Bronchial epithelial cell (primary cell): ENCODE measurements at regions not wholly inside any gene's neighbourhood (a gene's known extent, or its start where the extent isn't known, plus 50 kb on each side); places are given as distances from the start of the nearest gene placed in this dataset.

Experiments
- DNase-seq: peaks from one replicate; pipeline ENCODE4 v3.0.0-alpha.2; 2010; ENCODE audit warnings: low read depth
- FAIRE-seq: peaks from 2 replicates; lab custom pipeline; 2011; peaks lifted over from hg19 to GRCh38; lab: Jason Lieb, UNC
- H3K27me3 ChIP-seq: 2 replicates; pipeline ENCODE4 v1.5.1; 2011; ENCODE audit warnings: low read length; ENCODE audit not compliant: control insufficient read depth, insufficient read depth
- H3K36me3 ChIP-seq: 2 replicates; pipeline ENCODE4 v1.5.1; 2011; ENCODE audit warnings: low read length; ENCODE audit not compliant: control insufficient read depth, insufficient read depth
- H3K4me3 ChIP-seq: 2 replicates; pipeline ENCODE4 v1.5.1; 2011; ENCODE audit warnings: mild to moderate bottlenecking, low read depth, low read length, control low read depth
- TF ChIP-seq, protein P1 (sequence below): IDR thresholded peaks from 2 replicates; pipeline ENCODE4 v1.5.1; 2011; ENCODE audit warnings: mild to moderate bottlenecking, moderate library complexity, low read length, control low read depth, inconsistent platforms; ENCODE audit not compliant: insufficient read depth, severe bottlenecking

DNA sequence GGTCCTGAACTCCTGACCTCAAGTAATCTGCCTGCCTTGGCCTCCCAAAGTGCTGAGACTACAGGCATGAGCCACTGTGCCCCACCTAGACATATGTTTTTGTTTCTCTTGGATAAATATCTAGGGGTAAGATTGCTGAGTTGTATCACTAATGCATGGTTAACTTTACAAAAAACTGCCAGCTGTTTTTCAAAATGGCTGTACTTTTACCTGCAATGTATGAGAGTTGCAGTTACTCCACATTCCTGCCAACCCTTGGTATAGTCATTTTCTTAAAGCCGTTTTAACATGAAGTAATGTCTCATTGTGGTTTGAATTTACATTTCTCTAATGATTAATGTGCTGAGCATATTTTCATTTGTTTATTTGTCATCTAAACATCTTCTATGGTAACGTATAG lies 289.7 kb downstream of the UTRN start:
- DNase-seq (peak; percentile 74), FAIRE-seq (no peak)
- H3K4me3 ChIP-seq, result no peak overlapping the region
- no peaks in the 10 kb centered on the region for H3K27me3 ChIP-seq
- TF ChIP-seq, protein P1, sequence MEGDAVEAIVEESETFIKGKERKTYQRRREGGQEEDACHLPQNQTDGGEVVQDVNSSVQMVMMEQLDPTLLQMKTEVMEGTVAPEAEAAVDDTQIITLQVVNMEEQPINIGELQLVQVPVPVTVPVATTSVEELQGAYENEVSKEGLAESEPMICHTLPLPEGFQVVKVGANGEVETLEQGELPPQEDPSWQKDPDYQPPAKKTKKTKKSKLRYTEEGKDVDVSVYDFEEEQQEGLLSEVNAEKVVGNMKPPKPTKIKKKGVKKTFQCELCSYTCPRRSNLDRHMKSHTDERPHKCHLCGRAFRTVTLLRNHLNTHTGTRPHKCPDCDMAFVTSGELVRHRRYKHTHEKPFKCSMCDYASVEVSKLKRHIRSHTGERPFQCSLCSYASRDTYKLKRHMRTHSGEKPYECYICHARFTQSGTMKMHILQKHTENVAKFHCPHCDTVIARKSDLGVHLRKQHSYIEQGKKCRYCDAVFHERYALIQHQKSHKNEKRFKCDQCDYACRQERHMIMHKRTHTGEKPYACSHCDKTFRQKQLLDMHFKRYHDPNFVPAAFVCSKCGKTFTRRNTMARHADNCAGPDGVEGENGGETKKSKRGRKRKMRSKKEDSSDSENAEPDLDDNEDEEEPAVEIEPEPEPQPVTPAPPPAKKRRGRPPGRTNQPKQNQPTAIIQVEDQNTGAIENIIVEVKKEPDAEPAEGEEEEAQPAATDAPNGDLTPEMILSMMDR, result no peak
- H3K36me3 ChIP-seq, result no peaks in the 10 kb centered on the region

DNA sequence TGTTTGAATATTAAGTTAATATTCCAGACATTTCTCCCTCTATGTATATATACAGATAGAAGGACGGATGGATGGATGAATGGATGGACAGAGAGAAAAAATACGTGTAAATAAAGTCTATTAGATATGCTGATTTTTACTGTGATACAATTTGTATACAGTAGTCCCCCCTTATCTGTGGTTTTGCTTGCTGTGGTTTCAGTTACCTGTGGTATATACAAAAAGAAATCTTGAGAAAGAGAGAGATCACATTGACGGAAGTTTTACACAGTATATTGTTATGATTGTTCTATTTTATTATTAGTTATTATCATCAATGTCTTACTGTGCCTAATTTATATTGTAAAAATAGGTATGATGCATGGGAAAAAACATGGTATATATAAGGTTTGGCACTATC lies 290.2 kb downstream of the UTRN start:
- FAIRE-seq (no peak), DNase-seq (no peak)
- Histone ChIP-seq H3K4me3 (no peak overlapping the region), H3K27me3 (no peaks in the 10 kb centered on the region), H3K36me3 (no peaks in the 10 kb centered on the region)
- TF ChIP-seq, protein P1, result no peak

DNA sequence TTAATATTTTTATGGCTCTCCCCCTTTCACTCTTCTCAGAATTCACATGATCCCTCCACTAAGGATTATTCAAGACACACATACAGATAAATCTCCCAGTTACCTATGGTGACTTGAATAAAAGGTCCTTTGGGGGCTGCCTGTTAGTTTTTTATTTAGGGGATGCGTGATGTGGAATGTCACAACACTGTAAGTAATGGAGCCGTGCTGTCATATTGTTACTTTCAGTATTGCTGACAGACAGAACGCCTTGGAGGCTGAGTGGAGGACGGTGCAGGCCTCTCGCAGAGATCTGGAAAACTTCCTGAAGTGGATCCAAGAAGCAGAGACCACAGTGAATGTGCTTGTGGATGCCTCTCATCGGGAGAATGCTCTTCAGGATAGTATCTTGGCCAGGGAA lies 291.7 kb downstream of the UTRN start:
- TF ChIP-seq, protein P1, result no peak
- no peak for FAIRE-seq
- no peak for DNase-seq
- Histone ChIP-seq H3K27me3 (no peaks in the 10 kb centered on the region), H3K4me3 (no peak overlapping the region), H3K36me3 (no peaks in the 10 kb centered on the region)

DNA sequence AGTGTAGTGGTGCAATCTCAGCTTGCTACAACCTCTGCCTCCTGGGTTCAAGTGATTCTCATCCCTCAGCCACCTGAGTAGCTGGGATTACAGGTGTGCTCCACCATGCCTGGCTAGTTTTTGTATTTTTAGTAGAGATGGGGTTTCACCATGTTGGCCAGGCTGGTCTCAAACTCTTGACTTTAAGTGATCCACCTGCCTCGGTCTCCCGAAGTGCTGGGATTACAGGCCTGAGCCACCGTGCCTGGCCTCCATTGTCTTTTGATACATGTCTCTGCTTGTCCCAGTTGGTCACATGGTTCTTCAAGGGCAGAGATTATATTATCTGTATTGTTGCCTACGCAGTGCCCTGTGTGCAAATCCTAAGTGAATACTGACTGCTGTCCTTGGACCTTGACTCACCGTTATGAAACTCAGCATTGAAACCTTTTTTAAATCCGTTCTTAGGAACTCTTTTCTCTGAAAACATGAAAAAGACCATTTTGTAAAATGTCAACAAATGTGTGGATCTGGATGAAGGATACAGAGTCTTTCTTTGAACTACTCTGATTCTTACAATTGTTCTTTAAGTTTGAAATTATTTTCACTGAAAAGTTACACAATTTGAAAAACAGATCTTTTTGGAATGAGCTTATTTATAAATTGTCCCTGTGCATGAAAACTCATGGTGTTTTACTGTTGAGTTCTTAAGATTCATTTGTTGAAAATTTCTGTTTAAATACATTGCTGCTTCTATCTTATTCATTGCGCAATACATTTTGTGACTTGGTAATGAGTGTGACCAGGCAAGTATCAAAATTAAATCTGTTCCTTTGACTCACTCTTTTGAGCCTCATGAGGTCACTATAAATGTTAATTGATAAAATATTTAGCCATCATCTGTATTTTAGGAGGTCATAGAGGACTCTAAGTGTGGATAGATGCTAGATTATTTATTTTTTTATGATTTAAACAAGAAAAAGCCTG lies 293.5 kb downstream of the UTRN start:
- no peak overlapping the region for H3K4me3 ChIP-seq
- DNase-seq (peak; percentile 64), FAIRE-seq (no peak)

DNA sequence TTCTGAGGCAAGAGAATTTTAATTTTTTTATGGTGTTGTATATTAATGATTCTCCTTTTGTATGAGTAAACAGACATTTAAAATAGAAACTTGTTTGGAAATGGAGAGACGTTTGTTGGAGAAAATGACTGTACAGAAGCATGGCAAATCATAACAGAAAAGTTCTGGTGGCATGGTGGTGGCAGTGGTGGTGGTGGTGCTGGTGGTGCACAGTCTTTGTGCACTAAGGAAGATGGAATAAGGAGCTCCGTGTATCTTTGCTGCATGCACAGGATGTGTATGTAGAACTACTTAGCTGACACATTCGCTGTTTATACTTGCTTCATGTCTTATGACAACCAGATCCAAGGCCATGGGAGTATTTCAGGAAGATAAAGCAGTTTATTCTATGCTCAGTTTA lies 294.9 kb downstream of the UTRN start:
- DNase-seq (no peak), FAIRE-seq (no peak)
- no peaks in the 10 kb centered on the region for H3K27me3 ChIP-seq
- no peak overlapping the region for H3K4me3 ChIP-seq
- TF ChIP-seq, protein P1, result no peak
- H3K36me3 ChIP-seq, result no peaks in the 10 kb centered on the region

More for the DNA sequence above, 293.5 kb downstream of the UTRN start:
- Histone ChIP-seq H3K27me3 (no peaks in the 10 kb centered on the region), H3K36me3 (no peaks in the 10 kb centered on the region)
- TF ChIP-seq, protein P1, result no peak
